IPS-NIHi7 (cell line): ENCODE measurements at regions not wholly inside any gene's neighbourhood (a gene's known extent, or its start where the extent isn't known, plus 50 kb on each side); places are given as distances from the start of the nearest gene placed in this dataset.
"Not testable (repeated sequence)": the region's sequence is repeated elsewhere in the genome, so short reads cannot be mapped to it uniquely, and the experiment has no call there.

Source experiments
- DNase-seq: peaks from one replicate; pipeline ENCODE4 v3.0.0; 2012; ENCODE audit warnings: mixed read lengths; ENCODE audit errors: extremely low spot score

DNA sequence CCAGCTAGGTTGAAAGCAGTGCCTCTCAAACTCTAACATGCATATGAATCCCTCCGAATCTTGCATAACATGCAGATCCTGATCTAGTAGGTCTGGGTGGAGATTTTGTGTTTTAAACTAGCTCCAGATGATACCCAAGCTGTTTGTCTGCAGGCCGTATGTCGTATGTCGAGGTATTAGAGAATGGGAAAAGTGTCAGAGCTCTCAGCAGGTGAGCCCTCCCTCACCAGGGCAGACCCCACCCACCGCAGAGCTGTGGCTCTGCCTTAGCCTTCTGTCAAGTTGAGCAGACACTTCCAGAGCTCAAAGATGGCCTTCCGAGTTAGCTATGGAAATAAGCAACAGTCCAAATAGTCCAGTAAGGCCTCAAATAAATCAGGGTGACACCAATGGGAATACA, 83.2 kb upstream of the MAP3K1 start:
- DNase-seq = peak; percentile 45

DNA sequence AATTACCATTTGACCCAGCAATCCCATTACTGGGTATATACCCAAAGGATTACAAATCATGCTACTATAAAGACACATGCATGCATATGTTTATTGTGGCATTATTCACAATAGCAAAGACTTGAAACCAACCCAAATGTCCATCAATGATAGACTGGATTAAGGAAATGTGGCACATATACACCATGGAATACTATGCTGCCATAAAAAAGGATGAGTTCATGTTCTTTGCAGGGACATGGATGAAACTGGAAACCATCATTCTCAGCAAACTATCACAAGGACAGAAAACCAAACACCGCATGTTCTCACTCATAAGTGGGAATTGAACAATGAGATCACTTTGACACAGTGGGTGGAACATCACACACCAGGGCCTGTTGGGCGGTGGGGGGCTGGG, 83.9 kb upstream of the MAP3K1 start:
- DNase-seq = not testable (repeated sequence)

DNA sequence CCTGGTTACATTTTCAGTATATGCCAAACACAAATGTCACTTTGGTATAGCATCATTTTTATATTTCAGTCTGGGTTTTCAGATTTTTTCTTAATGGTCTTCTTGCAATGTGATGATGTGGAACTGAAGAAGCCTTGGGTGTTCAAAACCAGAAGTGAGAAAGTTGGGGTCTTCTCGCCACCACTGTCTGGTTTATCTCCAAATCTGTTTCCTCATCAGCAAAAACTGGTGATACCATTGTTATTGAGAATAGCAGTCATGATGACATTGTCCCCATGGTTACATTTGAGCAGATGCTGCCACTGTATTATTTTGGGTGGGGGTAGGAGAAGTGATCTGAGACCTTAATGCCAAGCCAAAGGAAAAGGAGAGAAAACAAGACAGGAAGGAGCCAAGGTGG, 85.9 kb upstream of the MAP3K1 start:
- no peak for DNase-seq

DNA sequence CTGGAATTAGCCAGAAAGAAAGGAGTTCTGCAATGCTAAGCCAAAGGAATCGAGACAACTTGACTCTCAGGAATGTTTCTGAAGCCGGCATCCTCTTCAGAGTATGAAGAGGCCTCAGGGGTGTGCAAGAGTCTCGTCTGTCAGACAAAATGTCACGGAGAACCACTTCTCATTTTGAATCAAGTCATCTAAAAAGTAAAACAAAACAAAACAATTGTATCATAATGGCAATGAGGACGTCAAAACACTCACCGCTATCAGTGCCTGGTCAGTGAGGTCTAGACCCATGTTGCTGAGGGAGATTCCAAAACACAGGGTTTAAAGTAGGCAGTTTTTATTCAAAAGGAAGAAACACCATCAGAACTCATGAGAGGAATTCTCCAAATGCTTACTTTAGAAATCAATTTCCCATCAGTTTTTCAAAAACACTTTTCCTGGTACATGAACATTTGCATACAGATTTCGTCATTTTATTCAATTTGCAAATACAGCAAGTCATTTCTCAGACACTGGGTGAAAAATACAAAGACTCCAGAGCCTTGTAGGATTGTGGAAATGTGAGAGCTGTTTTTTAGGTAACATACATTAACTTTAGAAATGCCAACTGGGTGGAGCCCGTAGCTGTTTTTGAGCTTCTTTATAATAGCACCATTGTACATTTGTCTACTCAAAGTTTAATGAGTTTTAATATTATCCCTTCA, 89.5 kb upstream of the MAP3K1 start:
- DNase-seq = no peak

DNA sequence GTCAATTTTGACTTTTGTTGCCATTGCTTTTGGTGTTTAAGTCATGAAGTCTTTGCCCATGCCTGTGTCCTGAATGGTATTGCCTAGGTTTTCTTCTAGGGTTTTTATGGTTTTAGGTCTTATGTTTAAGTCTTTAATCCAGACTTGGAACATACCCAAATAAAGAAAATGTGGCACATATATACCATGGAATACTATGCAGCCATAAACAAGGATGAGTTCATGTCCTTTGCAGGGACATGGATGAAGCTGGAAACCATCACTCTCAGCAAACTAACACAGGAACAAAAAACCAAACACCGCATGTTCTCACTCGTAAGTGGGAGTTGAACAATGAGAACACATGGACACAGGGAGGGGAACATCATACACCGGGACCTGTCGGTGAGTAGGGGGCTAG, 90.5 kb upstream of the MAP3K1 start:
- DNase-seq = not testable (repeated sequence)

DNA sequence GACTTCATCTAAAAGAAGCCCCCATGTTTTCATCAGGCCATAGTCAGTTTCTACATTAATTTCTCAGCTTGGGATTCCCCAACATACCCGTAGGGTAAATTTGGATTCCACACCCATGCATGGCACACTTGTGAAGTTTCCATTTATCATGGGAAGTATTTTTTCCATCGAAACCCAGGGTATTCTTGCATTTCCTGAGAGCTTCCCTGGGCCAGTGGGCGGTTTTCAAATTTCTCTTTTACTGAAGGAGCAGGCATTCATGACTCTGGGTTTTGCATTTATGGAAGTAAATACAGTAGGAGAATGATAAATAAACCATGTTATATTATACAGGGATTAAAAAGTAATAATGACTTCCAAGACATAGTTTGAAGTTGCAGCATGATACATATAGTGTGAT, 93.0 kb upstream of the MAP3K1 start:
- DNase-seq = no peak

DNA sequence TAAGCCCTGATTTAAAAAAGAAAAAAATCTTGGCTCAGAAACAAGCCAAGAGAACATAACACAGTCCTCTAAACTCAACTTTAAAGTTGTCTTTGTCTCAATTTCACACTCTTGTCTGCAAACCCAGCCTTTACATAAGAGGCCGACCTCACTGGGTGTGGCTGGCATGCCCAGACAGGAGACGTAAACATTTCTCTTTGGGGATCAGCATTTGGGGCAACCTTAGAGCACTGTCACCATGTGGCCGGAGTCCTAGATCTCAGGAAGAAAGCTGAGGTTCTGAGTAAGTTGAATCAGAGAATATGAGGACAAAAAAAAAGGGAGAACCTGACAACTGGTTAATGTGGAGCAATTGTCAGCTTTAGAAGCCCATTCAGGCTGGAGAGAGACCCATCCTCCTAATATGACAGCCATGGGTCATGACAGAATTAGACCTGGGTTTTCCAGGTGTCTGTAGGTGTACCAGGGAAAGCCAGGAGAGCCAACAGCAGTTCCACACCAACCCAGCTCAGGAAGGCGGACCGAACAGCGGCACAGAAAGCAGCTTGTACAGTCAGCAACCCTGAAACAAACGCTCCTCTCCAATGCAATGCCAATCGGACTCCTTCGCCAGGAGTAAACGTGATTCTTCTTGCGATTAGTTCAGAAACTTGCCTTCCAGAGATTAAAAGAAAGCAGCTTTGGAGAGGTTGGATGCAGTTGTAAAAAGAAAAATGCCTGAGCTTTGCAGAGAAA, 97.9 kb upstream of the MAP3K1 start:
- DNase-seq = no peak

DNA sequence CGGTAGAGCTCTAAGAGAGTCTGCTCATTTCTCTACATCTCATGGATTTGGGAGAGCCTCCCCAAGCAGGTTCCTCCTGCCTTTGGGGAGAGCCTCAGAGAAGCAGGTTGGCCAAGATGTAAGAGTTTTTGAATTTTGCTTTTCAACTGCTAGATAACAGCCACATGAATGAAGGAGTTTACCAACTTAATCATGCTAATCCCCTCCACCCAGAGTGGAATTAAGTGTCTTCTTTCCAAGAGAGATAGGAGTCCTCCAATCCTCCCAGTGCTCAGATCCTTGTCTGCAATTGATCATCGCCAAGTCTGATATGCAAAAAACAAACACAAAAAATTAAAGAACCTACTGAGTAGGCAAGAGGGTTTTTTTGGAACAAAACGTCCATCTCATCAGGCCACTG, 99.4 kb upstream of the MAP3K1 start:
- no peak for DNase-seq

DNA sequence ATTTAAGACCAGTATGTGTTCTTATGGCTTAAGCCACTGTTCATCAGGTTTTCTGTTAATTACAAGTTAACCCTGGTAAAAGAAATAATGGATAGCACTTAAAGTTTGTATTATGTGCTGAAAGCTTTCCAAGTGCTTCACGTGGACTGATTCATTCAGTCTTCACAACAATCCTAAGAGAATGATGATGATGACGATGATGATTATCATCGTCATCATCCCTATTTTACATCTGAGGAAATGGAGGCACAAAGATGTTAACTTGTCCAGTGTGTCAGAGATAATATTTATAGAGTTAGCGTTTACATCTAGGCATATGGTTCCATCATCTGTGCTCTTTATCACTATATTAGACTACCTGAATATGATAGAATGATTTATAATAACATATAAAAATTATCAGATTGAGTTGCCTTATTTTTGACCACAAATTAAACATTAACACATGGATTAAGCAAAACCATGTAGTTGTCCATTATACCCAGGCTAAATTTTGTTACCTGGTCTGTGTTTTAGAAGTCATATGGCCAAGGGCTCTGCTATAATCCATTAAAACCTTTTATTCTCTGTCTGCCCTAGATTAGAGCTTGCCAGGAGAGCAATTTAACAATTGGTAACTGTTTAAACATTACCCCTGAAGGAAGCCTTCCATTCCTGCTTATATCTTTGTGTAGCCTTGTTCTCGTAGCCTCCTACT, 102.3 kb upstream of the MAP3K1 start:
- no peak for DNase-seq

DNA sequence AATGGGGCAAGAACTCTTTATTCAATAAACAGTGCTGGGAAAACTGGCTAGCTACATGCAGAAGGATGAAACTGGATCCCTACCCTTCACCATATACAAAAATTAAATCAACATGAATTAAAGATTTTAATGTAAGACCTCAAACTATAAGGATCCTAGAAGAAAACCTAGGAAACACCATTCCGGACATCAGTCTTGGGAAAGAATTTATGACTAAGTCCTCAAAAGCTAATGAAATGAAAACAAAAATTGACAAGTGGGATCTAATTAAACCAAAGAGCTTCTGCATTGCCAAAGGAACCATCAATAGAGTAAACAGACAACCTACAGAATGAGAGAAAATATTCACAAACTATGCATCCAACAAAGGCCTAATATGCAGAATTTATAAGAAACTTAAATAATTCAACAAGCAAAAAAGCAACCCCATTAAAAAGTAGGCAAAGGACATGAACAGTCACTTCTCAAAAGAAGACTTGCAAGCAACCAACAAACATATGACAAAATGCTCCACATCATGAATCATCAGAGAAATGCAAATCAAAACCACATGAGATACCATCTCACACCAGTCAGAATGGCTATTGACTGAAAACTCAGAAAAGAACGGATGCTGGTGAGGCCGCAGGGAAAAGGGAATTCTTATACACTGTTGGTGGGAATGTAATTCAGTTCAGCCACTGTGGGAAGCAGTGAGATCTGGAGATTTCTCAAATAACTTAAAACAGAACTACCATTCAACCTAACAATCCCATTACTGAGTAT, 104.3 kb upstream of the MAP3K1 start:
- DNase-seq = no peak

DNA sequence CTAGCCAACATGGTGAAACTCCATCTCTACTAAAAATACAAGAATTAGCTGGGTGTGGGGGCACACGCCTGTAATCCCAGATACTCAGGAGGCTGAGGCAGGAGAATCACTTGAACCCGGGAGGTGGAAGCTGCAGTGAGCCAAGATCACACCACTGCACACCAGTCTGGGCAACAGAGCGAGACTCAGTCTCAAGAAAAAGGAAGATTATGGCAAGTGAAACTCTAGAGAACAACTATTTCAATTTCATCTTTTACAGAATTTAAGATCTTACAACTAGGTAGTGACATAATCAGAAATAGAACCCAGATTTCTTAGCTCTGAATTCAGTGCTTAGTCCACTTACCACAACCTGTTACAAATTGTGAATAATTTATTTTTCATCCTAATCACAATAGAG, 108.8 kb upstream of the MAP3K1 start:
- DNase-seq = no peak

DNA sequence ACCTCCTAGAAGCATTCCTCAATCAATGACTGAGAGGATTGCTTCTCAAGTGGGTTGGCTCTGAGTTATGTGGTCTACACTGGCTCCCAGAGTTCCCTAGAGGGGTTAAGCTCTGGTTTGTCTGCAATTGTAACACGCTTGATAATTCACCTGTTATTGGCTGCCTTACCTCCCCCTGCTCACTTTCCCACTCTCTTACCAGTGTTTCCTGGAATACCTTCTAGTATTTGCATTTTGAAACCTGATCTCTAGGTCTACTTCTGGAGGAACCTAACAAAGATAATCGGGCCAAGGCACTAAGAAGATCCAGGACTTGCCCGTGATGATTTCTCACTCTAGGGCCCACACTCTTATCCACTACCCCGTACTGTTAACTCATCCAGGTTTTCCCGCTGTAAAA, 110.1 kb upstream of the MAP3K1 start:
- DNase-seq = no peak

DNA sequence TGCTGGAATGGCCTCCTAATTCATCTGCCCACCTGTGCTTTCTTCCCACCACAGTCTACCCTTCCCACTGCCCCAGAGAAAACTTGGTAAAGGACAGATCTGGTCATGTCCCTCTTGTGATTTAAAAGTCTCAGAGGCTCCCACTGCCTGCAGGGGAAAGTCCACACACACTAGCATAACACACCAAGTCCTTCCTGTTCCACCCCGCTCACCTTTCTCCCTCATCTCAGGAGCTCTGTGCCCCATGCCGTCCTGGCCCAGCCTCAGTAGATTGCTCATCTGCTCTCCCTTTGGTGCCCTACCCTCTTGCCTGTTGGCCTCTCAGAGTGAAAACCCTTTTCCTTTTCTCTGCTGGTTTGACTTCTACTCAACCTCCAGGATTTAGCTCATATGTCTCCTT, 111.4 kb upstream of the MAP3K1 start:
- no peak for DNase-seq

DNA sequence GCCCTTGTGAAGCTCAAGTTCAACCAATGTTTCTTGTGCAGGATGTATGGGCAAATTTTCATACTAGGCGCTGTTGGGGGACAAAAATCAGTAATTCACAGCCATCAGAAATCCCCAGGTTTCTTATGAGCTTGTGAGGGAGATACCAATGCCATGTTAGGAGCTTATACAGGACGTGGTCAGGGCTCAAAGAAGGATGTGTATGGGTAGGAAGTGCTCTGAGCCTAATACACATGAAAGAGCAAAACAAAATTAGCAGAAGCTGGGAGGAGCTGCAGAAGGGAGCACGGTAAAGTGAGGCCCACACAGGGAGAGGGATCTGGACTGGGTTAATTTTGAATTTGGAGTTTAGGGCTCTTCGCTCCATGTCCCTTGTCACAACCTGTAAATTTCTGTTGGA, 114.6 kb upstream of the MAP3K1 start:
- no peak for DNase-seq

DNA sequence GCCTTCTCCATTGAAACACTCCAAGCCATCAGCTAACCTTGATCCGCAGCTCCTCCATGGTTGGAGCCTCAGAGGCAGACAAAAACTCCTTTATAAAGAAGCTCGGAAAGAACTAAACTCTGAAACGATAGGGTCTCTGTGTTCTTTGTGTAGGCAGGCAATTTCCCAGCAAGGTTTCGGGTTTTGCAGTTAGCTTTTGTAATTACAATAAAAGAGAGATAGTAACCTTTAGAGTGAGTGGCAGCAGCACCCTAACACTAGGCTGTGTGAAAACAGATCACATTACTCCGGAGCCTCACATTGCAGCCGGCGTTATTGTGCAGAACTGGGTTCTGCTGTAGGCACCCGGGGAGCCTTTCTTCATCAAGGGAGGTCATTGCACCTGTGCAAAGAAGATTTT, 115.8 kb upstream of the MAP3K1 start:
- no peak for DNase-seq

DNA sequence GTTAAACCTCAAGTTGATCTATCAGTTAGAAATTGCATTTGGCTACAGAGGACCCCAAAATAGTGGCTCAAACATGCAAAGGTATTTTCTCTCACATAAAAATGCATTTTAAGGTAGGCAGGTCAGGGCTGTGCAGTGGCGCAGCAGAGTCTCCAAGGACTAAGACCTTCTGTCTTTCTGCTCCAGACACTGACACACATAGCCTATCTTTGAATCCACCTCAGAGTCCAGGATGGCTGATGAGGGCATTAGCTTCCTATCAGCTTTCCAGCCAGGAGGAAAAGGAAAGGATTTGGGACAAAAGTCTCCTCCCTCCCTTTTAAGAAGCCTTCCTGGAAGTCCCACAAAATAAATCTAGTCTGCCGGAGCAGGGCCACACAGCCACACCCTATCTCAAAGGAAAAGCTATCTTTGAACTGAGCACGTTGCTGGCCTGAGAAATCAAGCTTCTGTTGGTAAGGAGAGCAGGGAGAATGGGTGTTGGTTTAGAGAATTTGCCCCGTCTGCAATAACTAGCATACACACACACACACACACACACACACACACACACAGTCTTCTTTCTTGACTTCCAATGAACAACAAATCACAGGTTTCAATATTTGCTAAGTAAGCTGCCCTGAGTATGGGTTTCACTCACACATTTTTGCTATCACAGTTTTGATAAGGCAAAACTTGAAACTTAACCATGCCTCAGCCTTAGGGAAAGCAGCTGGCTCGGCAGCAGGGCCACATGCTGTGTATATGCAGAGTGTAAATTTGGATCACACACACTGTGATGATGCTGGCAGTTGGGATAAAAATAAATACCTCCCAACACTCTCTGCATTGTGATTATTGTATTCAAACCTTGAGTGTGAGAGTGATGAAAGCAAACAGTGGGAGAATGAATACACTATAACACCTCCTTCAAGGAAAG, 116.6 kb upstream of the MAP3K1 start:
- no peak for DNase-seq

DNA sequence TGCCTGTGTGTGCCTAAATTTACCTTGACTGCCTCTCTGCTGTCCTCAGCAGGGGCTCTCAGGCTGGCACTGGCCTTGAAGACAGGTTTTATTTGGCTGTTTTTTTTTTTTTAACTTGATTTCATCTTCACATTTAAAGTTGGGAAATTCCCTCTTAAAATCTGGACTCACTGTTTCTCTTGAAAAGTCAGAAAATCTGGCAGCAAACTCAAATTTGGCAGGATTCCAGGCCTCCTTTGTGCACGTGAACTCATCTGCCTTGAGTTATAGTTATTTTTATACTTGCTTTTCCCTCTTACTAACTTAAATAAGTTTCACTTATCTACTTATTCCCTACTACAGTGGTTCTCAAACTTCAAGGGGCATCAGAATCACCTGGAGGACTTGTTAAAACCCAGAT, 118.4 kb upstream of the MAP3K1 start:
- no peak for DNase-seq

DNA sequence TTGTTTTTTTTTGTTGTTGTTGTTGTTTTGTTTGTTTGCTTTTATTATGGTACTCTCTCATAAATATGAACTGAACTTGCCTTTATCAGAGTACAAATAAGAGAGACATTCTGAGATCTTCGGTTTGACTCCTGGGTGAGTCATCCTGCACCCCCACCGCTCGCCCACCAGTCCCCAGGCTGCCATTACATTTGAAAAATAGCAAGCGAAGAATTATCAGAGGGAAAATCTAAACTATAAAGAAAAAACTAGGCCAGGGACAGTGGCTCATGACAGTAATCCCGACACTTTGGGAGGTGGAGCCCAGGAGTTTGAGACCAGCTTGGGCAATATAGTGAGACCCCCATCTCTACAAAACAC, 122.1 kb upstream of the MAP3K1 start:
- DNase-seq = no peak

DNA sequence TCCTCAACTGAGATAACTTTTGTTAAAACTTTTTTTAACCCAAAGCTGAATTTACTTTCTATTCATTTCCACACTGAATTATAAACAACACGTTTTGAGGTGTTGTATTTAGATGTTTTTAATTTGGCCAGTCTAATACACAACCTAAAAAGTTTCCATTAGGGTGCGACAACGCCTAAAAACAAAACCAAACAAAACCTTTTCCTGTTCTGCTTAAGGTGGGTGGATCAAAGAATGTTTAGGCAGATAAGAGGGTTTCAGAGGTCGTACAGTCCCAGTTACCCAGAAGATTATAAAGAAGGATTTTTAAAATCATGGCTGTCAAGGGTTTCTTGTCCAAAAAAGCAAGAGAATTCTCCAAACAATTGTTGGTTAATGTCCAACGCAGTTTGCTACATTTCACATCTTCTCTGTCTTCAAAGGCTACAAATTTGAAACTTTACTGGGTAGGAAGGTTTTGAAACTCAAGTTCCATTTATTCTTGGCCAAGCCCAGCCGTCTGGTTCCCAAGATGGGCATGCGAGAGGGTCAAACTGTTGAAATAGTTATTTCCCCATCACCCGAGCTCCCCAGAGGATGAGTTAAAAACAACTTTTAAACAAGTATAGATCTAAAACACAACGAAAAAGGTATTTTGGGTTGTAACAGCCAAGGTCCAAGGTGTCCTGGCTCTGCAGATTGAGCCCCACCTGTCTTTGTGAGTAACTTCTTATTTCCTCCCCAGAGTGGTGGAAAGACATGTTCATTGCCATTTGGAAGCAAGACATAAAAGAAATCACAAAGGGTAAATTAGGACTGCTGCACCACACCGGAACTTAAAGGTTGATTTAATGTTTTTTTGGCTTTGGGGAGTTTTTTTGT, 122.8 kb upstream of the MAP3K1 start:
- no peak for DNase-seq

DNA sequence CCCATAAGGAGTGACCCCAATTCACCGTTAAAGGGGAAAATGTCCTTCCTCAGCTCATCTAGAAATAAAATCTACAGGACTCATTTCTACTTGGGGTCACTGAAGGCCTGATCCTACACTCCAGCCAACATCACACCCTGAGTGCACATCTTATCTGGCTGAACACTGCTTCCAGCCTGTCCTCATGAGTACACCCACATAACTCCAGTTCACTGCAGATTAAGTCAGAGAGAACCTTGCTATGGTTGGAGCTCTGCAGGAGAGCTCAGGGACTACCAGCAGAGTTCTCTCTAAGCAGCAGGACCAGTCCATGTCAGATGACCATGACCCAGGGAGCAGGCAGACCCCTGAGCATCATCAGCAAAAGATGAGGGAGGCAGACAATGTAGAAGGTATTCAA, 126.9 kb upstream of the MAP3K1 start:
- DNase-seq = no peak
